Trophoblast cell (in vitro differentiated cells and primary cell): ENCODE measurements at regions not wholly inside any gene's neighbourhood (a gene's known extent, or its start where the extent isn't known, plus 50 kb on each side); places are given as distances from the start of the nearest gene placed in this dataset.
A peak's percentile ranks its signal among the peaks of the same experiment; 100 is the strongest.

Source experiments
- DNase-seq, 2 donors: peaks; one replicate each; pipeline ENCODE4 v3.0.0-alpha.2; 2016
- H2AFZ ChIP-seq: 2 replicates; pipeline ENCODE4 v1.6.1; 2013; ENCODE audit warnings: low read length, moderate library complexity, mild to moderate bottlenecking; ENCODE audit not compliant: insufficient read depth, poor library complexity
- H2AK5ac ChIP-seq: 2 replicates; pipeline ENCODE4 v1.6.1; 2013; ENCODE audit warnings: mild to moderate bottlenecking, low read length
- H2BK120ac ChIP-seq: 2 replicates; pipeline ENCODE4 v1.6.1; 2013; ENCODE audit warnings: low read length, mild to moderate bottlenecking, moderate library complexity; ENCODE audit not compliant: insufficient read depth, poor library complexity
- H2BK12ac ChIP-seq: 2 replicates; pipeline ENCODE4 v1.6.1; 2013; ENCODE audit warnings: mild to moderate bottlenecking, low read length, moderate library complexity
- H2BK5ac ChIP-seq: 2 replicates; pipeline ENCODE4 v1.6.1; 2013; ENCODE audit warnings: low read length, low read depth, moderate library complexity, mild to moderate bottlenecking; ENCODE audit not compliant: poor library complexity
- H3K14ac ChIP-seq: 2 replicates; pipeline ENCODE4 v1.6.1; 2013; ENCODE audit warnings: mild to moderate bottlenecking, low read length
- H3K18ac ChIP-seq: 2 replicates; pipeline ENCODE4 v1.6.1; 2013; ENCODE audit warnings: mild to moderate bottlenecking, low read length
- H3K23ac ChIP-seq: 2 replicates; pipeline ENCODE4 v1.6.1; 2013; ENCODE audit warnings: low read length
- H3K27ac ChIP-seq: 2 replicates; pipeline ENCODE4 v1.5.1; 2013; ENCODE audit warnings: low read depth, mild to moderate bottlenecking, inconsistent platforms, low read length, moderate library complexity
- H3K27me3 ChIP-seq: 2 replicates; pipeline ENCODE4 v1.6.1; 2013; ENCODE audit warnings: inconsistent platforms, mild to moderate bottlenecking, low read length, moderate library complexity; ENCODE audit not compliant: insufficient read depth
- H3K36me3 ChIP-seq, 2 experiments: 1 replicate in 1 of 2; 2 replicates in 1 of 2; pipeline ENCODE4 v1.6.1; 2013; ENCODE audit warnings: low read length in 2 of 2, mild to moderate bottlenecking in 2 of 2, moderate library complexity in 1 of 2; ENCODE audit not compliant: insufficient read depth in 2 of 2, control insufficient read depth in 1 of 2
- H3K4ac ChIP-seq: 2 replicates; pipeline ENCODE4 v1.6.1; 2013; ENCODE audit warnings: low read depth, mild to moderate bottlenecking, low read length, moderate library complexity
- H3K4me1 ChIP-seq, 2 experiments: 1 replicate in 1 of 2; 2 replicates in 1 of 2; pipeline ENCODE4 v1.6.1; 2013; ENCODE audit warnings: low read length in 2 of 2, mild to moderate bottlenecking in 2 of 2, moderate library complexity in 1 of 2; ENCODE audit not compliant: insufficient read depth in 2 of 2, control insufficient read depth in 1 of 2
- H3K4me2 ChIP-seq: 2 replicates; pipeline ENCODE4 v1.6.1; 2013; ENCODE audit warnings: inconsistent platforms, mild to moderate bottlenecking, low read length, moderate library complexity
- H3K4me3 ChIP-seq: 2 replicates; pipeline ENCODE4 v1.5.1; 2013; ENCODE audit warnings: mild to moderate bottlenecking, low read depth, low read length, inconsistent platforms
- H3K79me1 ChIP-seq: one replicate; pipeline ENCODE4 v1.6.1; 2013; ENCODE audit warnings: low read length
- H3K79me2 ChIP-seq: 2 replicates; pipeline ENCODE4 v1.6.1; 2013; ENCODE audit warnings: low read length, mild to moderate bottlenecking; ENCODE audit not compliant: control insufficient read depth, insufficient read depth, poor library complexity
- H3K9ac ChIP-seq: 2 replicates; pipeline ENCODE4 v1.6.1; 2013; ENCODE audit warnings: mild to moderate bottlenecking, low read length
- H3K9me3 ChIP-seq: 2 replicates; pipeline ENCODE4 v1.6.1; 2013; ENCODE audit warnings: low read depth, mild to moderate bottlenecking, control low read depth, inconsistent platforms, low read length; ENCODE audit not compliant: insufficient read depth
- H4K12ac ChIP-seq: 2 replicates; pipeline ENCODE4 v1.6.1; 2013; ENCODE audit warnings: low read depth, mild to moderate bottlenecking, low read length, moderate library complexity
- H4K8ac ChIP-seq: 2 replicates; pipeline ENCODE4 v1.6.1; 2013; ENCODE audit warnings: low read depth, mild to moderate bottlenecking, low read length, moderate library complexity
- H4K91ac ChIP-seq: one replicate; pipeline ENCODE4 v1.6.1; 2013; ENCODE audit warnings: low read depth, mild to moderate bottlenecking, low read length, moderate library complexity
- WGBS: extraction: QIAGEN DNeasy Blood & Tissue Kit; methylation state at CpG from one replicate; pipeline ENCODE4 v1.1.7; 2013; ENCODE audit warnings: missing lambda C conversion rate; ENCODE audit not compliant: insufficient read length, insufficient coverage; ENCODE audit errors: extremely low coverage; 5-methylcytosine and 5-hydroxymethylcytosine counted together

GRCh38 chr15:69954666-69955065 is 143.1 kb downstream of the TLE3 start:
- Histone ChIP-seq H3K18ac (no peak overlapping the region), H3K27ac (no peak overlapping the region), H4K8ac (no peak overlapping the region), H3K23ac (no peak overlapping the region), H3K4ac (no peak overlapping the region), H2BK12ac (no peak overlapping the region), H3K36me3 (no peaks in the 10 kb centered on the region), H2BK5ac (no peak overlapping the region), H3K79me2 (no peaks in the 10 kb centered on the region), H3K79me1 (no peaks in the 10 kb centered on the region), H3K9me3 (no peaks in the 10 kb centered on the region), H2BK120ac (no peak overlapping the region), H3K4me1 (peaks cover 0 to 4% of the 10 kb centered on the region in 2 experiments), H2AFZ (no peak overlapping the region), H3K9ac (no peak overlapping the region), H3K4me2 (no peak overlapping the region), H3K14ac (no peak overlapping the region), H4K91ac (no peak overlapping the region), H3K27me3 (no peaks in the 10 kb centered on the region), H2AK5ac (no peak overlapping the region), H3K4me3 (no peak overlapping the region), H4K12ac (no peak overlapping the region)
- no CpG with 5 or more reads among the region's 5 CpGs for WGBS
- no peak for DNase-seq

DNA sequence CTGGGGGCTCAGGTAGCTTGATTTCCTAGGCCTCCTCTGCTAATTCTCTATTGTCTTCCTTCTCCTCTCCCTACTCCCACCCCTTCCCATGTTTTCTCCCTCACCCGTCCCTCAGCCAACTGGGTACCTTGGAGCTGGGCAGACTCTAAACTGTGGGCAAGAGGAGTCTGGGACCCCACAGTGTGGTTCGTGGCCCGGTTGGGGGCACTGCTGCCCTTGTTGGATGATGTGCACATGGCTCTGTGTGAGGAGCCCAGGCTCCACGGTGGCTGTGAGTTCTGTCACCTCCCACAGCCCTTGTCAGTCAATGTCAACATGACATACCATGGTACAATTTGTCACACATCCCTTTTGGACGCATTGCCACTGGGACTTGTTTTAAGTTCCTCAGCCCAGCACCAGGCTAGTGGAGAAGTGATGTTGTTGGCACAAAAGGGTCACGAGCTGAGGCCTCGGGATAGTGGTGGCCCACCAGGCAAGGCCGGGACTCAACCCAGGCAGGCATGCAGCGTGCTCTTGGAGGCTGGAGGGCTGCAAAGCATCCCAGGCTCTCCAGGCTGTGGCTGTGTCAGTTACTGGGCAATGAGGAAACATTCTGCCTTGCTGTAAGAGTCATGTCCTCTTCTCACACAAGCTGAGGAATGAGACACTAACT is 142.3 kb downstream of the TLE3 start:
- DNase-seq: no peak
- Histone ChIP-seq H4K12ac (no peak overlapping the region), H2AFZ (no peak overlapping the region), H3K9me3 (no peaks in the 10 kb centered on the region), H3K36me3 (no peaks in the 10 kb centered on the region), H4K8ac (no peak overlapping the region), H3K23ac (no peak overlapping the region), H3K4me3 (no peak overlapping the region), H2BK120ac (no peak overlapping the region), H3K14ac (no peak overlapping the region), H3K79me2 (no peaks in the 10 kb centered on the region), H3K18ac (no peak overlapping the region), H2BK5ac (no peak overlapping the region), H2BK12ac (no peak overlapping the region), H3K4me2 (no peak overlapping the region), H2AK5ac (no peak overlapping the region), H3K27ac (no peak overlapping the region), H3K4me1 (peaks cover 0 to 4% of the 10 kb centered on the region in 2 experiments), H3K27me3 (no peaks in the 10 kb centered on the region), H3K4ac (no peak overlapping the region), H4K91ac (no peak overlapping the region), H3K9ac (no peak overlapping the region), H3K79me1 (no peaks in the 10 kb centered on the region)
- no CpG with 5 or more reads among the region's 9 CpGs for WGBS

DNA sequence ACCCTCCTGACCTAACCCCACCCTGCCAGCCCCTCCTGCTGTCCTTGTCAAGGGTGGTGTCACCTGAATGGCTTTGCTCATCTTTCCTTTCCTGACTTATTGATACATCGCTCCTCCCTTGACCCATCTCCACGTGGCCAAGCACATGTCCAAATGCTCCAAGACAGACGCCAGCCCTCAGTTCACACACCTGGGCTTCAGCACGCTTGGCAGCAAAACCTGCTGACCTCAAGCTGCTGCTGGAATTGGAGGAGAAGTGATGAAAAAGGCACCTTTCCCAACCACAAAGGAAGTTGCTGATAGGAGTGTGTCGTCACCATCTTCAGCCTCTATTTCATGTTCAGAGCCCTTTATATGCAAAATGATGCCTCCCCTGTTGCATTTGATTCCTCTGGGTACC is 141.3 kb downstream of the TLE3 start:
- Histone ChIP-seq H2AK5ac (no peak overlapping the region), H2BK12ac (no peak overlapping the region), H3K36me3 (no peaks in the 10 kb centered on the region), H3K79me2 (no peaks in the 10 kb centered on the region), H2BK120ac (no peak overlapping the region), H3K4me3 (no peak overlapping the region), H3K27me3 (no peaks in the 10 kb centered on the region), H3K4me2 (no peak overlapping the region), H3K79me1 (no peaks in the 10 kb centered on the region), H2AFZ (no peak overlapping the region), H4K91ac (no peak overlapping the region), H3K9me3 (no peaks in the 10 kb centered on the region), H3K23ac (no peak overlapping the region), H4K8ac (no peak overlapping the region), H3K18ac (no peak overlapping the region), H3K9ac (no peak overlapping the region), H3K14ac (no peak overlapping the region), H3K4ac (no peak overlapping the region), H3K27ac (no peak overlapping the region), H3K4me1 (peaks cover 0 to 4% of the 10 kb centered on the region in 2 experiments), H4K12ac (no peak overlapping the region), H2BK5ac (no peak overlapping the region)
- no peak for DNase-seq
- WGBS: no CpG with 5 or more reads among the region's 5 CpGs

DNA sequence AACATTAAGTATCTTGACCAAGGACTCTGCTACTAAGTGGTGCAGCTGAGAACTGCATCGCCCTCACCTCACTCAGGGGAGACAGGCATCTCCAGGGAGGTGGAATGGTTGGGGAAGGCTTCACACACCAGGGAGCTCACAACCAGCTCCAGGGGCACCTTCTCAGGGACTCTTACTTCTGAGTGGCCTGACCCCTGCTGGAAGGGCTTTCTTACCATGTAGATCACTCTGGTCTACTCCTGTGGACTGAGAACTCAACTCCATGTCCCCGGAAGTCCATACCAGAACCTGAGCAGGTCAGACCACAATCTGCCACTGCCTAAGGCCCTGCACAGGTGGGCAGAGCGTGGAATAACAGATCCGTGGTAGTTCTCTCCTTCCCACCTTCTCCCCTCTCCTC is 140.5 kb downstream of the TLE3 start:
- Histone ChIP-seq H3K23ac (no peak overlapping the region), H3K27me3 (no peaks in the 10 kb centered on the region), H4K91ac (no peak overlapping the region), H3K79me1 (no peaks in the 10 kb centered on the region), H3K79me2 (no peaks in the 10 kb centered on the region), H3K14ac (no peak overlapping the region), H3K36me3 (no peaks in the 10 kb centered on the region), H4K12ac (no peak overlapping the region), H3K9me3 (no peaks in the 10 kb centered on the region), H3K27ac (no peak overlapping the region), H2BK120ac (no peak overlapping the region), H3K4me2 (no peak overlapping the region), H4K8ac (no peak overlapping the region), H2BK5ac (peak overlapping the region; percentile 4), H2BK12ac (no peak overlapping the region), H2AFZ (no peak overlapping the region), H3K4me3 (no peak overlapping the region), H3K9ac (no peak overlapping the region), H3K18ac (no peak overlapping the region), H3K4me1 (peaks cover 0 to 4% of the 10 kb centered on the region in 2 experiments), H3K4ac (no peak overlapping the region), H2AK5ac (no peak overlapping the region)
- no CpG with 5 or more reads among the region's 4 CpGs for WGBS
- DNase-seq: no peak
